Breast epithelium (tissue), 4 donors: ENCODE measurements at regions not wholly inside any gene's neighbourhood (a gene's known extent, or its start where the extent isn't known, plus 50 kb on each side); places are given as distances from the start of the nearest gene placed in this dataset.
"Not testable (repeated sequence)": the region's sequence is repeated elsewhere in the genome, so short reads cannot be mapped to it uniquely, and the experiment has no call there.

ENCODE experiments used
- DNase-seq, 2 donors: peaks; one replicate each; pipeline ENCODE4 v3.0.0-alpha.2; 2019; ENCODE audit warnings: low spot score in 2 of 2
- H3K27ac ChIP-seq, 2 donors: fragments of 200-600 bp; sonication (generic) in 1 of 2; one replicate each; pipeline ENCODE4 v1.5.1; 2016 to 2019; ENCODE audit warnings: mild to moderate bottlenecking in 1 of 2
- H3K27me3 ChIP-seq, 2 donors: fragments of 200-600 bp; sonication (generic) in 1 of 2; one replicate each; pipeline versions ENCODE4 v1.5.1 to v1.6.0; 2017 to 2019; ENCODE audit warnings: control low read depth in 1 of 2, mild to moderate bottlenecking in 1 of 2
- H3K36me3 ChIP-seq: fragments of 200-600 bp; one replicate; pipeline ENCODE4 v1.5.1; 2019
- H3K4me1 ChIP-seq, 2 donors: fragments of 200-600 bp; sonication (generic); one replicate each; pipeline ENCODE4 v1.5.1; 2016 to 2019; ENCODE audit warnings: control low read depth in 1 of 2
- H3K4me3 ChIP-seq, 3 donors: fragments of 200-600 bp; sonication (generic); 1 replicate in 2 of 3; 2 replicates in 1 of 3; pipeline ENCODE4 v1.5.1; 2016 to 2019; ENCODE audit warnings: mild to moderate bottlenecking in 3 of 3, moderate library complexity in 2 of 3
- H3K9me3 ChIP-seq, 2 donors: fragments of 200-600 bp; sonication (generic) in 1 of 2; one replicate each; pipeline ENCODE4 v1.5.1; 2016 to 2019; ENCODE audit warnings: control low read depth in 1 of 2
- POLR2A ChIP-seq: fragments of 450-650 bp; IDR thresholded peaks from one replicate; pipeline ENCODE4 v1.6.1; 2016; ENCODE audit warnings: antibody characterized with exemption, mild to moderate bottlenecking, moderate library complexity
- POLR2AphosphoS5 ChIP-seq, 3 donors: sonication (generic); formaldehyde crosslinking; IDR thresholded peaks; one replicate each; pipeline ENCODE4 v1.6.1; 2017; ENCODE audit warnings: antibody characterized with exemption in 3 of 3
- intact Hi-C: fragments of 100-400 bp; cut with DNase I; formaldehyde crosslinking; loops from one replicate; pipeline ENCODE4 v1.15.1; 2023; ENCODE audit warnings: low total_unique reads
- TF ChIP-seq, protein P1 (sequence below), 3 donors: fragments of 450-650 bp; IDR thresholded peaks; one replicate each; pipeline ENCODE4 v1.5.1; 2016 to 2017; ENCODE audit warnings: antibody characterized with exemption in 3 of 3, mild to moderate bottlenecking in 3 of 3, moderate library complexity in 3 of 3

GRCh38 chr6:28817808-28818145, 106.0 kb downstream of the TRIM27 start:
- Histone ChIP-seq H3K36me3 (no peaks in the 10 kb centered on the region), H3K4me3 (no peak overlapping the region), H3K27ac (no peak overlapping the region), H3K9me3 (no peaks in the 10 kb centered on the region), H3K4me1 (no peaks in the 10 kb centered on the region), H3K27me3 (peaks cover 5 to 95% of the 10 kb centered on the region in 2 donors)
- TF ChIP-seq POLR2AphosphoS5 (IDR thresholded peaks at IDR 0.05), result no peak
- no peak for TF ChIP-seq POLR2A
- TF ChIP-seq, protein P1, sequence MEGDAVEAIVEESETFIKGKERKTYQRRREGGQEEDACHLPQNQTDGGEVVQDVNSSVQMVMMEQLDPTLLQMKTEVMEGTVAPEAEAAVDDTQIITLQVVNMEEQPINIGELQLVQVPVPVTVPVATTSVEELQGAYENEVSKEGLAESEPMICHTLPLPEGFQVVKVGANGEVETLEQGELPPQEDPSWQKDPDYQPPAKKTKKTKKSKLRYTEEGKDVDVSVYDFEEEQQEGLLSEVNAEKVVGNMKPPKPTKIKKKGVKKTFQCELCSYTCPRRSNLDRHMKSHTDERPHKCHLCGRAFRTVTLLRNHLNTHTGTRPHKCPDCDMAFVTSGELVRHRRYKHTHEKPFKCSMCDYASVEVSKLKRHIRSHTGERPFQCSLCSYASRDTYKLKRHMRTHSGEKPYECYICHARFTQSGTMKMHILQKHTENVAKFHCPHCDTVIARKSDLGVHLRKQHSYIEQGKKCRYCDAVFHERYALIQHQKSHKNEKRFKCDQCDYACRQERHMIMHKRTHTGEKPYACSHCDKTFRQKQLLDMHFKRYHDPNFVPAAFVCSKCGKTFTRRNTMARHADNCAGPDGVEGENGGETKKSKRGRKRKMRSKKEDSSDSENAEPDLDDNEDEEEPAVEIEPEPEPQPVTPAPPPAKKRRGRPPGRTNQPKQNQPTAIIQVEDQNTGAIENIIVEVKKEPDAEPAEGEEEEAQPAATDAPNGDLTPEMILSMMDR (IDR thresholded peaks at IDR 0.05), result no peak
- no peak for DNase-seq
- intact Hi-C loops, result no loop called here

GRCh38 chr6:28824793-28825731, 98.7 kb downstream of the TRIM27 start:
- TF ChIP-seq POLR2A, result no peak
- no peak for TF ChIP-seq POLR2AphosphoS5 (IDR thresholded peaks at IDR 0.05)
- TF ChIP-seq, protein P1 (IDR thresholded peaks at IDR 0.05), result no peak
- H3K4me3 ChIP-seq, result no peak overlapping the region
- H3K27ac ChIP-seq, result no peak overlapping the region
- no peak for DNase-seq
- no peaks in the 10 kb centered on the region for H3K36me3 ChIP-seq
- no peaks in the 10 kb centered on the region for H3K9me3 ChIP-seq
- peaks cover 0 to 94% of the 10 kb centered on the region in 2 donors for H3K27me3 ChIP-seq
- H3K4me1 ChIP-seq, result no peaks in the 10 kb centered on the region
- intact Hi-C loops, result no loop called here

DNA sequence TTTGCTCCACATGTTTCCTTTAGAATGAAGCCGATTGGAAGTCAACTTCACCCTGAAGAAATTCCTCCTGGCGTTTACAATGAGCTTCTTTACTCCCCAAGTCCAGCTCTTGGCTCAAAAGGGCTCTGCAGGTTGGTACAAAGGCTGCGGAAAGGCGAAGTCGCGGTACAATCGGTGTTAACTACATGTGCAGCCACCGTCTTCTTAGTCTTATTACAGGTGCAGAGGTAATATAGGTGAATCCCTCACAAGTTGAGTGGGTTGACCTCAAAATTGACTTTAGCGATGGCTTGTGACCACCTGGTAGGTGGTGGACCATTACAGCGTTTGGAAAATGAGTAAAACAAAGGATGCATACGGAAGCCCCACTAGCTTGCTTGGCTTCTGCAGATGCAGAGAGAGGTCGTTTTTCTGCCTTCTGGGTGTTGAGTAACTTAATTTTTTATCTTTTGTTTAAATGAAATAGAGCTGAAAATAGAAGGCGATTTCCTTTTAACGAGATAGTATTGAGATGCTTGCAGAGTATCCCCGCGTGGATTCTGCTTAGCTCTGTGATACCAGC, 98.0 kb downstream of the TRIM27 start:
- H3K27ac ChIP-seq, result no peak overlapping the region
- H3K36me3 ChIP-seq, result no peaks in the 10 kb centered on the region
- DNase-seq, result no peak
- H3K9me3 ChIP-seq, result no peaks in the 10 kb centered on the region
- intact Hi-C loops, result no loop called here
- no peaks in the 10 kb centered on the region for H3K4me1 ChIP-seq
- H3K27me3 ChIP-seq, result peaks cover 0 to 86% of the 10 kb centered on the region in 2 donors
- TF ChIP-seq, protein P1 (IDR thresholded peaks at IDR 0.05), result no peak
- TF ChIP-seq POLR2A, result no peak
- TF ChIP-seq POLR2AphosphoS5 (IDR thresholded peaks at IDR 0.05), result no peak
- H3K4me3 ChIP-seq, result no peak overlapping the region

- H3K36me3 ChIP-seq, H3K4me3 ChIP-seq, intact Hi-C loops, H3K4me1 ChIP-seq, H3K9me3 ChIP-seq, H3K27ac ChIP-seq, DNase-seq: not testable (repeated sequence)
- peaks cover 0 to 40% of the 10 kb centered on the region in 2 donors for H3K27me3 ChIP-seq
Measured at GRCh38 chr6:28831683-28832082, 92.1 kb downstream of the TRIM27 start.

DNA sequence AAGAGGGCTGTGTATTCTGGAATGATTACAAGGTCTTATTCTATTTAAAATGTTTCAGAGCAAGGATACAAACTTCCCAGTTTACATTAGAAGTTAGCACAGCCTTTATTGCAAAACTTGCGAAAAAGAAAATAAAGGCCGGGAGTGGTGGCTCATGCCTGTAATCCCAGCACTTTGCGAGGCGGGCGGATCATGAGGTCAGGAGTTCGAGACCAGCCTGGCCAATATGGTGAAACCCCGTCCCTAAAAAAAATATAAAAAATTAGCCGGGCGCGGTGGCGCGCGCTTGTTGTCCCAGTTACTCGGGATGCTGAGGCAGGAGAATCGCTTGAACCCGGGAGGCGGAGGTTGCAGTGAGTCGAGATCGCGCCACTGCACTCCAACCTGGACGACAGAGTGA, 87.1 kb downstream of the TRIM27 start:
- H3K4me1 ChIP-seq, intact Hi-C loops, DNase-seq, H3K4me3 ChIP-seq, H3K9me3 ChIP-seq, H3K36me3 ChIP-seq, H3K27ac ChIP-seq: not testable (repeated sequence)
- H3K27me3 ChIP-seq, result peaks cover 0 to 10% of the 10 kb centered on the region in 2 donors

DNA sequence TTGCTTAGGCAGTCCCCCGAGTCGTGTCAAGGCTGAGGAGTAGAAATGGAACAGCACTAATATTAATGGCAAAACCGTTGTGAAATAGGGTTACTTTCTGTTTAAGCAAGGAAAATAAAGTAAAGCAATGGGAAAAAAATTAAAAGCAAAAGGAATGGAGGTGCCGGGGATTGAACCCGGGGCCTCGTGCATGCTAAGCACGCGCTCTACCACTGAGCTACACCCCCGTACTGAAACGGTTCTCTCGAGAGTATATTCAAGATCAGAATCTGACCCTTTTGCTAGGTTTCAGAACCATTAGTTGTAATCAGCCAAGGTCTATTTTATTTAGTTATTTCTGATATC, 85.5 kb downstream of the TRIM27 start:
- peak in 1 of 2 donors; percentile 57 for DNase-seq
- Histone ChIP-seq H3K36me3 (no peaks in the 10 kb centered on the region), H3K27ac (peak overlapping the region; percentile 74 to 84), H3K4me3 (peak overlapping the region; percentile 51 to 73 (median 67)), H3K27me3 (peaks cover 0 to 16% of the 10 kb centered on the region in 2 donors), H3K9me3 (no peaks in the 10 kb centered on the region), H3K4me1 (no peaks in the 10 kb centered on the region)
- TF ChIP-seq POLR2A (no peak), POLR2AphosphoS5 (IDR thresholded peaks at IDR 0.05) (peak in 2 of 3 donors; percentile 33 to 50)
- TF ChIP-seq, protein P1 (IDR thresholded peaks at IDR 0.05), result no peak
- intact Hi-C loops, result no loop called here
